ENCODE measurements at regions not wholly inside any gene's neighbourhood (a gene's known extent, or its start where the extent isn't known, plus 50 kb on each side); places are given as distances from the start of the nearest gene placed in this dataset.

GRCh38 chr18:25830787-25831186 lies 259.6 kb downstream of the SS18 start:
- no peak for TF ChIP-seq CTCF (optimal IDR thresholded peaks at IDR 0.05 in 1 of 3, IDR thresholded peaks at IDR 0.05 in 1 of 3, conservative IDR thresholded peaks at IDR 0.05 in 1 of 3; ENCODE audit: extremely low read depth in 1 of 3, insufficient read depth in 2 of 3, low read length in 3 of 3)
- TF ChIP-seq EZH2 (IDR thresholded peaks at IDR 0.05; ENCODE audit: low read length), result no peak

All from keratinocyte (primary cell).